VCaP (cell line): ENCODE measurements at regions not wholly inside any gene's neighbourhood (a gene's known extent, or its start where the extent isn't known, plus 50 kb on each side); places are given as distances from the start of the nearest gene placed in this dataset.

Source experiments
- H3K27ac ChIP-seq: fragments of 450-650 bp; 2 replicates; pipeline ENCODE4 v1.5.1; 2017
- CTCF ChIP-seq: fragments of 450-650 bp; conservative IDR thresholded peaks from 2 replicates; pipeline ENCODE4 v1.5.1; 2017; ENCODE audit warnings: mild to moderate bottlenecking, moderate library complexity

DNA sequence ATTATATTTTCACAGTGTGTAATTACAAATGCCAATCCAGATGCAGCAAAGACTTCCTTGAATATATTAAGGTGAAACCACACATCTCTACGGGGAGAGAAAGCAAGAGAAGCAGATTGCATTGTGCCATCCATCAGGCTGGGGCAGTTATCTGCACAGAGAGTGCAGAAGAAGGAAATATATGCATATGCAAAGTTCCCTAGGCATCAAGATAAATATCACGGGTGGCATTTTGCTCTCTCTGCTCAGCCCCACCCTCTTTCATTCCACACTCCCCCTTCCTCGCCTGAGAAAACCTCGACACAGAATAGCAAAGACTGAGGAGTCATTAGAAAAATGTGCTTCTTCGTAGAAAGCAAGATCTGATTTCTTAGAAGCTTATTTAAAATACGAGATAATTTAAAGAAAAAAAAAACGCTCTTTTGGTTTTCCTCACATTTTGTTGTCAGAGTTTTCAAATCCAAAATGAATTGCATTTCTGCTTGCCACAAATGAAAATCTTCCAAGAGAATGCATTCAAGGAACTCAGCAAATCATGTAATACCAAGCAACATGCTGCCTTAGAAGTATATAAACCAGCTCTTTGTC, 283.2 kb upstream of the LMCD1 start:
- H3K27ac ChIP-seq: no peak overlapping the region
- TF ChIP-seq CTCF: no peak

DNA sequence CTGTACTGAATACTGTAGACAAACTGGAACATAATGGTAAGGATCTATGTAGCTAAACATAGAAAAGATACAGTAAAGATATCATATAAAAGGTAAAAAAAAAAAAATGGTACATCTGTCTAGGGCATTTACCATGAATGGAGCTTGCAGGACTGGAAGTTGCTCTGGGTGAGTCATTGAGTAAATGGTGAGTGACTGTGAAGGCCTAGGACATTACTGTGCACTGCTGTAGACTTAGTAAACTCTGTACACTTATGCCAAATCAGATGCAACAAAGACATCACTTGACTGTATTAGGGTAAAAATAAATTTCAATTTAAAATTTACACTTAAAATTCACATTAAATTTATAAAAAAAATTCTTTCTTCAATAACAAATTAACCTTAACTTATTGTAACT, 281.3 kb upstream of the LMCD1 start:
- TF ChIP-seq CTCF: no peak
- H3K27ac ChIP-seq: no peak overlapping the region

- no peak for TF ChIP-seq CTCF
- no peak overlapping the region for H3K27ac ChIP-seq
Observed at GRCh38 chr3:8223766-8224165, 277.9 kb upstream of the LMCD1 start.

GRCh38 chr3:8224941-8225340, 276.7 kb upstream of the LMCD1 start:
- H3K27ac ChIP-seq: no peak overlapping the region
- no peak for TF ChIP-seq CTCF

- no peak for TF ChIP-seq CTCF
- H3K27ac ChIP-seq: no peak overlapping the region
Observed at GRCh38 chr3:8233938-8234337, 267.7 kb upstream of the LMCD1 start.

DNA sequence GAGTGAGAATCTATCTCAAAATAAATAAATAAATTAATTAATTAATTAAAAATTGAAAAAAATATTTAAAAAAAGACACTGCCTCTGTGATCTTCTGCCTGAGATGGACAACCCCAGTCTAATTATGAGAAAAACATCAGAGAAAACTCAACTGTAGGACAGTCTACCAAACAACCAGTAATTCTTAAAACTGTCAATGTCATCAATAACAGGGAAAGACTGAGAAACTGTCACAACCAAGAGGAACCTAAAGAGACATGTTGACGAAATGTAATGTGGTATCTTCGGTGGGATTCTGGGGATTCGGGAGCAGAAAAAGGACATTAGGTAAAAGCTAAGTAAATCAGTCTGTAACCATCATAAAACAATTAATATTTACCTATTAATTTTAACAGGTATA, 265.4 kb upstream of the LMCD1 start:
- no peak for TF ChIP-seq CTCF
- H3K27ac ChIP-seq: no peak overlapping the region

DNA sequence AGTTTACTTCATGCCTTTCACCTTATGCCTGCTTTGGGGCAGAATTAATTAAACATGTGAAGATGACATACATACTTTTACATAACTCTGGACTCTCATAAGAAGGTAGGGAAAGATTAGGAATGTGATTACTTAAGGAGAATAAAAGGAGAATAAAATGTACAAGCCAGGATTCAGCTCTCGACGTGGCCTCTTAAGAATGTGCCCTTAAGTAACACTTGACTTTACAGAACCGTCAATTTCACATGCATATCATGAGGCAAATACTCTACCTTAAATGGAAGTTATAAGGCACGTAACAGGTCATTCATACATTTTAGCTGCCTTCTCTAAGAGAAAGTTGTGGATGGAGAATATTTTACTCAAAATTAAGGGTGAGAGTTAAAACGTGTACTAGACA, 263.7 kb upstream of the LMCD1 start:
- H3K27ac ChIP-seq: no peak overlapping the region
- TF ChIP-seq CTCF: no peak
